ENCODE measurements at regions not wholly inside any gene's neighbourhood (a gene's known extent, or its start where the extent isn't known, plus 50 kb on each side); places are given as distances from the start of the nearest gene placed in this dataset.

DNA sequence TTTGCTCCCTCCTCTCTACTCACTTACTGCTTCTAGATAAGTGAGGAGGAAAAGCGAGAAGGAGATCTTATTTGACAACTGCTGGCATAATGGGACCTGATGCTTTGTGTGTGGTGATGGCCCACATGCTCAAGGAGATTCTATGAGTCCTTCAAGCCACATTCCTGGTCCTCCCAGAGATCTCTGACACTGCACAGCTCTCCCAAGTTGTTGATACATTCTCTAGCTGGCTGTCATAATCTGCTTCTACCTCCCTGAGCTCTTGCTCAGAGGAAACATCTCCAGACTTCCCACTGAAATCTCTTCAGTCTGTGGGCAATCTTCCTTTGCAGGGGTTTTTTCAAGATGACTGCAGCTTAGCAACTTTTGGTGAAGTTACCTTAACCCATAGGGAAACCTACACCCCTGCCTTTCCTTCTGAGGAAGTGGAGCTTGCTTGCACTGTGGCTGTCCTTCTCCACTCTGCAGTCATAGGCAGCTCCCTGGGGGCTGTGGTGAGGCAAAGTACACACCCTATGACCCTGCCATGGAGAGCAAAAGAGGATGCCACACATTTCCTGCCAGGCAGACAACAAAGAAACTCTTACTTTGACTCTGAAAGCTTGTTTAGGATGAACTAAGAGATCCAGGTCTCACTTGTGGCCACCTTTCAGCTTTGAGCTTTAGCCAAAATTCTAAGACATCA lies 163.8 kb downstream of the TMEM38B start:
- no peak for TF ChIP-seq CTCF (conservative IDR thresholded peaks at IDR 0.05; ENCODE audit: low read length)
- no peak for TF ChIP-seq EZH2phosphoT487 (IDR thresholded peaks at IDR 0.05; ENCODE audit: borderline replicate concordance)

Data from Loucy (cell line).